WI38 (cell line): ENCODE measurements at regions not wholly inside any gene's neighbourhood (a gene's known extent, or its start where the extent isn't known, plus 50 kb on each side); places are given as distances from the start of the nearest gene placed in this dataset.

Experiments used
- H3K4me3 ChIP-seq: 2 replicates; pipeline ENCODE4 v1.5.1; 2011; ENCODE audit warnings: low read depth, mild to moderate bottlenecking, control low read depth, low read length
- CTCF ChIP-seq: IDR thresholded peaks from 2 replicates; pipeline ENCODE4 v1.5.1; 2012; ENCODE audit warnings: low read depth, mild to moderate bottlenecking, control low read depth, low read length

DNA sequence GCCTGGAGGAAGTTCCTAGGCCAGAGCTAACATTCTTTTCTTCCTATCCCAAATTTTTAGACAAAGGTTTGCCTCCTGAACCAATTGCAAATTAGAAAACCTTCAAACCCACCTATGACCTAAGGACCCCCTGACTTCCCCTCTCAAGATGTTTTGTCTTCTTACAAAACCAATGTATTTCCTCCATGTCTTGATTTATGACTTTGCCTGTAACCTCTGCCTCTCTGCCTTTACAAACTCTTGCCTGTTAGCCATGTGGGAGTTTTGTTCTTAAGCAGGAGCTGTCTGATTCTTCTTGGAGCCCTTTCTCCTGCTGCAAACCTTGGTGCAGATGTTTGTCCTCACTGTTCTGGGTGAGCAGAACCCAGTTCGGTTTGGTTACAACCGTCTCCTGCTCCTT is 222.3 kb upstream of the BOD1L1 start:
- no peak for TF ChIP-seq CTCF
- no peak overlapping the region for H3K4me3 ChIP-seq

- TF ChIP-seq CTCF, result no peak
- H3K4me3 ChIP-seq, result no peak overlapping the region
These were observed 223.8 kb upstream of the BOD1L1 start for GRCh38 chr4:13851085-13851940.

DNA sequence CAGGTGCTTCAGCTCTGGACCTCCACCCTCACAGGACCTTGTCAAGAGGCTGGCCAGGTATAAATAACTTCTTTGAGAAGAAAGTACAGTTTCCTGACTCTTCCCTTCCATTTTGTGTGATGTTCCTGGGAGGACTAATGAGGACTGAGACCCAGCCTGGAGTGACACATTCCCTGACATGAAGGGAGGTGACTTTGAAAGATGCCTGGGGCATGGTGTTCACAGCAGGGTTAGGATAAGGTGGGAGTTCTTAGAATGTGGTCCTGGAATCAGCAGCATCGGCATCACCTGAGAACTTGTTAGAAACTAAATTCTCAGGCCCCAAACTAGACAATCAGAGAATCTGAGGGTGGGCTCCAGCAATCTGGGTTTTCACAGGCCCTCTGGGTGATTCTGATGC is 224.9 kb upstream of the BOD1L1 start:
- no peak for TF ChIP-seq CTCF
- no peak overlapping the region for H3K4me3 ChIP-seq

- no peak overlapping the region for H3K4me3 ChIP-seq
These were observed 228.9 kb upstream of the BOD1L1 start for GRCh38 chr4:13856387-13856786.

DNA sequence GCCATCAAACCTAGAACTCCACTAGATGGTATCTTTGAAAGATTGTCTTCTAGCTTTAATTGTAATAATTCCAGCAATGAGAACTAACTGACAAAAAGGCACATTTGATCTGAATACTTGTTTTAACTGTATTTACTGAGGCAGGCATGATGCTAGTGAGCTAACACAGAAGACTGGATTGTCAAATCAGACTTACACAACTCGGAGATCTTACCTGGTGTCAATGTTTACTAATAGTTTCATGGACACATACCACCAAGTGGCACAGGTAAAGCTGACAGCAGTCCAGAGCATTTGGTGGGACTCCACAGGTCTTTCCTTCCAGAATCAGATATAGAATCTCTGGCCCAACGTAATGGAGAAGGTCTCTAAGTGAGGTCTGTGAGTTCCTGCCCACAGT is 229.9 kb upstream of the BOD1L1 start:
- H3K4me3 ChIP-seq, result no peak overlapping the region
- TF ChIP-seq CTCF, result no peak

More at GRCh38 chr4:13856387-13856786, 228.9 kb upstream of the BOD1L1 start:
- TF ChIP-seq CTCF, result no peak

GRCh38 chr4:13857800-13858199 is 230.3 kb upstream of the BOD1L1 start:
- TF ChIP-seq CTCF, result no peak
- no peak overlapping the region for H3K4me3 ChIP-seq

DNA sequence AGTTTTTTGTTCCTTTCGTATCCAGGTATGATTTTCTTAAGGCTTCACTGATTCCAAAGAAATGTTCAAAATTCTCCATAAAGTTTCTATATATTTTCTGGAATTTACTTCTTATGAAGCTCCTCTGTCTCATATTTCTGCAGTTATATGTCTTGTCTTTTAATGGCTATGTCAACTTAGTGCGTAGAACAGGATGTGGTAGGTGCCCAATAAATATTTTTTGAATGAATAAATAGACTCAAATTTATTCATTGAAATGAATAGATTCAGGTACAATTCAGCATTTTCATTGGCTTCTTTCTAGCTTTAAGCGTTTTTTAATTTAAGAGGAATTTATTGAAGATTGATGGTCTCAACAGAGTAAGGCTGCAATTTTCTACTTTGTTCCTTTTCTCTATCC is 231.9 kb upstream of the BOD1L1 start:
- H3K4me3 ChIP-seq, result no peak overlapping the region
- TF ChIP-seq CTCF, result no peak
